H1 (cell line): ENCODE measurements at regions not wholly inside any gene's neighbourhood (a gene's known extent, or its start where the extent isn't known, plus 50 kb on each side); places are given as distances from the start of the nearest gene placed in this dataset.

Source experiments
- CTCF ChIP-seq, 3 experiments: IDR thresholded peaks; 1 replicate in 2 of 3; 2 replicates in 1 of 3; pipeline versions ENCODE4 v1.5.1 to v1.6.1; 2011; ENCODE audit warnings: low read length in 3 of 3, mild to moderate bottlenecking in 3 of 3, inconsistent platforms in 2 of 3, low read depth in 1 of 3, moderate library complexity in 1 of 3; ENCODE audit not compliant: insufficient read depth in 1 of 3; ENCODE audit errors: control extremely low read depth in 1 of 3
- EZH2 ChIP-seq: fragments of 200-600 bp; sonication (generic); IDR thresholded peaks from 2 replicates; pipeline ENCODE4 v1.7.1; 2012; ENCODE audit warnings: low read depth, mild to moderate bottlenecking, moderate library complexity, low read length, inconsistent platforms; ENCODE audit not compliant: severe bottlenecking

- no peak for TF ChIP-seq EZH2
- TF ChIP-seq CTCF (IDR thresholded peaks at IDR 0.05; ENCODE audit: control extremely low read depth in 1 of 3, insufficient read depth in 1 of 3, low read depth in 1 of 3, low read length in 3 of 3): no peak
Observed at GRCh38 chr1:30035522-30036228, 687.7 kb downstream of the MATN1 start.
